Nephron (organoid): ENCODE measurements at regions not wholly inside any gene's neighbourhood (a gene's known extent, or its start where the extent isn't known, plus 50 kb on each side); places are given as distances from the start of the nearest gene placed in this dataset.

ENCODE experiments used
- H3K27ac Mint-ChIP-seq, 3 experiments: 2 replicates each; pipeline ENCODE4 v1.8.0; 2020; ENCODE audit warnings: mixed read lengths in 3 of 3, mild to moderate bottlenecking in 2 of 3, moderate library complexity in 1 of 3
- H3K27me3 Mint-ChIP-seq: 2 replicates; pipeline ENCODE4 v1.8.0; 2021; ENCODE audit warnings: low read depth, mild to moderate bottlenecking, moderate library complexity, mixed read lengths
- H3K36me3 Mint-ChIP-seq: 2 replicates; pipeline ENCODE4 v1.8.0; 2020; ENCODE audit warnings: low read depth, mixed read lengths
- H3K4me1 Mint-ChIP-seq: 2 replicates; pipeline ENCODE4 v1.8.0; 2020; ENCODE audit warnings: mixed read lengths
- H3K4me3 Mint-ChIP-seq, 3 experiments: 2 replicates each; pipeline ENCODE4 v1.8.0; 2020; ENCODE audit warnings: mild to moderate bottlenecking in 3 of 3, mixed read lengths in 3 of 3, moderate library complexity in 2 of 3
- H3K9me3 Mint-ChIP-seq: 2 replicates; pipeline ENCODE4 v1.8.0; 2020; ENCODE audit warnings: mixed read lengths
- TF ChIP-seq, protein P1 (sequence below), 3 experiments: fragments of 200-600 bp; sonication (generic); IDR thresholded peaks; one replicate each; pipeline ENCODE4 v1.5.0; 2021; ENCODE audit warnings: antibody characterized with exemption in 3 of 3; ENCODE audit not compliant: unreplicated experiment in 3 of 3

DNA sequence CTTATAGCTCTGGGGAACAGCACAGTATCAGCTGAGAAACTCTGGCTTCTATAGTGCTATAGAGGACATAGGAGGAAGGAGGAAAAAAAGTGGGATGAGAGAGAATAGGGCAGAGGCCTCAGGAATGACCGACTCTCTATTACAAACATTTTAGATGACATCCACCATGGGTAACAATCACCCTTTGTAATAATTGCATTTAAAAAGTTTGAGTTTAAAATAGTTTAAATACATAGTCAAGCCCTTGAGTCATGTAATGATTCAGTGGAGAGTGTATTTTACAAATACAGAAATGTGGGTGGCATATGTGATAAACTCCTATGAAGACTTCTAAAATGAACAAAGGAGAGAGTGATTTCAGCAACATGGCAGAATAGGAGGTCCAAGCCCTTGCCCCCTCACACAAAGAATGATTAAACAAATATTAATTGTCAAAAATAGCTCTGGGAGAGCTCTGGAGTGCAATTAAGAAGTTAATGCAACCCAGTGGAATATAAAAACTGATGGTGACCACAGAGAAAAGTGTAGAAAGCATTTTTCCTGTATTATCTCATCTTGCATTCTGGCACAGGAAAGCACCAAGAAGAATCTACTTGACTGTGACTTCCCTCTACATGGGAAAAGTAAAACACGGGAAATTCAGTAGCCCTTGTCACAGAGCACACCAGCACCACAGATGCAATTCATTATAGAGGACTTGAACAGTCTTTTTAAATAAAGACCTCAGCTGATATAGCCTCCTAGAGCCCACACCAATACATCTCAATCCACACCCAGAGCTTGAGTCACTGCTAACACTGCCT is 569.0 kb upstream of the SORCS1 start:
- H3K27ac Mint-ChIP-seq: no peak overlapping the region
- H3K4me1 Mint-ChIP-seq: peaks cover 4% of the 10 kb centered on the region
- H3K27me3 Mint-ChIP-seq: peaks cover 4% of the 10 kb centered on the region
- TF ChIP-seq, protein P1, sequence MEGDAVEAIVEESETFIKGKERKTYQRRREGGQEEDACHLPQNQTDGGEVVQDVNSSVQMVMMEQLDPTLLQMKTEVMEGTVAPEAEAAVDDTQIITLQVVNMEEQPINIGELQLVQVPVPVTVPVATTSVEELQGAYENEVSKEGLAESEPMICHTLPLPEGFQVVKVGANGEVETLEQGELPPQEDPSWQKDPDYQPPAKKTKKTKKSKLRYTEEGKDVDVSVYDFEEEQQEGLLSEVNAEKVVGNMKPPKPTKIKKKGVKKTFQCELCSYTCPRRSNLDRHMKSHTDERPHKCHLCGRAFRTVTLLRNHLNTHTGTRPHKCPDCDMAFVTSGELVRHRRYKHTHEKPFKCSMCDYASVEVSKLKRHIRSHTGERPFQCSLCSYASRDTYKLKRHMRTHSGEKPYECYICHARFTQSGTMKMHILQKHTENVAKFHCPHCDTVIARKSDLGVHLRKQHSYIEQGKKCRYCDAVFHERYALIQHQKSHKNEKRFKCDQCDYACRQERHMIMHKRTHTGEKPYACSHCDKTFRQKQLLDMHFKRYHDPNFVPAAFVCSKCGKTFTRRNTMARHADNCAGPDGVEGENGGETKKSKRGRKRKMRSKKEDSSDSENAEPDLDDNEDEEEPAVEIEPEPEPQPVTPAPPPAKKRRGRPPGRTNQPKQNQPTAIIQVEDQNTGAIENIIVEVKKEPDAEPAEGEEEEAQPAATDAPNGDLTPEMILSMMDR (IDR thresholded peaks at IDR 0.05; ENCODE audit: unreplicated experiment in 3 of 3): no peak
- no peak overlapping the region for H3K4me3 Mint-ChIP-seq
- peaks cover 20% of the 10 kb centered on the region for H3K9me3 Mint-ChIP-seq
- H3K36me3 Mint-ChIP-seq: peaks cover 3% of the 10 kb centered on the region

DNA sequence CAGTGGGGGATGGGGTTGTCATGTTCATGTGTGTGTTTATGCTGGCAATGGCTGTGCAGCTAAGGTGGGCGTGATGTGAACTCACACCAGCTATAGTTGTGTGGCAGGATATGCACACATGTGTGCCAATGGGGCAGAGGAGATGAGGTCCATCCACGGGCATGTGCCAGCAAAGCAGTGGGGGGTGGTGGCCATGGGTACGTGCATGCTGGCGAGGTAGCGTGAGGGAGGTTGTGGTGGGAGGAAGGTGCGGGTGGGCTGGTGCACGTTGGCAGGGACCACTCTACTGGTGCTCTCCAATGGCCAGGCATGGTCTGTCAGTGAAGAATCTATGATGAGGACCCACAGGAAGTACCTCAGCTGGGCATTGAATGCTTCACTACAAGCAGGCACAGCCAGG is 567.5 kb upstream of the SORCS1 start:
- Mint-ChIP-seq H3K4me3 (no peak overlapping the region), H3K4me1 (peaks cover 11% of the 10 kb centered on the region), H3K9me3 (peaks cover 20% of the 10 kb centered on the region), H3K27ac (no peak overlapping the region), H3K36me3 (peaks cover 3% of the 10 kb centered on the region), H3K27me3 (peaks cover 4% of the 10 kb centered on the region)
- TF ChIP-seq, protein P1 (IDR thresholded peaks at IDR 0.05; ENCODE audit: unreplicated experiment in 3 of 3): no peak

DNA sequence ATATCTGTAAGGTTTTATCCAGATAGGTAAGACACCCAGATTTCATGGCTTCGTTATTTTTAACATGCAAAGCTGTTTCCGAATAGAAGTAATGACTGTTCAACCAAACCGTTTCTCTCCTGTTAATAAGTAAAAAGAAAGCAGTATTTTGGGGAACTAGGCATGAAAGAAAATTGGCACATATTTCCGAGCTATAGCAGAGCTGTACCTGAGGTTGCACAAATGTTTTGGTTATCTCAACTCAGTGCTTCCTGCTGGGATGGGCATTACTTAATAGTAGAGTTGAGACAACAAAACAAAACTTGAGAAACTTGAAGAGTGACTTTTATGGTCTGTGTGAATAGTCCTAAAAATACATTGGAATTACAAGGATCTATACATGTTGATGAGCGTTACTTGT is 564.3 kb upstream of the SORCS1 start:
- H3K27me3 Mint-ChIP-seq: peaks cover 4% of the 10 kb centered on the region
- TF ChIP-seq, protein P1 (IDR thresholded peaks at IDR 0.05; ENCODE audit: unreplicated experiment in 3 of 3): no peak
- peak overlapping the region; percentile 71 to 84 (median 77) for H3K27ac Mint-ChIP-seq
- peaks cover 8% of the 10 kb centered on the region for H3K9me3 Mint-ChIP-seq
- H3K36me3 Mint-ChIP-seq: no peaks in the 10 kb centered on the region
- H3K4me3 Mint-ChIP-seq: no peak overlapping the region
- peaks cover 13% of the 10 kb centered on the region for H3K4me1 Mint-ChIP-seq

DNA sequence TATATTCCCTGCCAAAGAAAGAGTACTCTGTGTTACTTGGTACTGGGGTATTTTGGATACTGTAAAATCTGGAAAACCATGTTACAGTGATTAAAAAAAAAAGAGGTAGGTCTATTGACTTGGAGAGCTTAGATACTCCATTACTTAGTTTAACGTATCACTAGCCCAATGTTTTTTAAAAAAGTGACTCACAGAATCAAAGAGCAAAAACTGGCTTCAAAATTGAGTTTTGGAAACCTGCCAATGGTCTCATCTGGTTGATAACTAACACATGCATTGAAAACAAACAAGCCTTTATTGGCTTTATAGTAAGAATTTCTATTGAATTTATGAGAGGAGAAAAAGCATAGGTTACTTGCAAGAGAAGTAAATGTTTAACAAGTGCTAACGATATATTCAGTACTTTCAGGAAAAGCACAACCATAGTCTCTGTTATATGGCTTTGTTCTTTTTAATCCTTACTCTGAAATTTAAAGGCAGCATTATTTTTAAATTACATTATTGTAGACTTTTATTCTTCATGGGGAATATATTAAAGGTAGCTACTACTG is 563.3 kb upstream of the SORCS1 start:
- peaks cover 6% of the 10 kb centered on the region for H3K9me3 Mint-ChIP-seq
- H3K4me1 Mint-ChIP-seq: peaks cover 13% of the 10 kb centered on the region
- H3K27me3 Mint-ChIP-seq: peaks cover 4% of the 10 kb centered on the region
- H3K4me3 Mint-ChIP-seq: no peak overlapping the region
- peak overlapping the region; percentile 46 to 65 (median 55) for H3K27ac Mint-ChIP-seq
- TF ChIP-seq, protein P1 (IDR thresholded peaks at IDR 0.05; ENCODE audit: unreplicated experiment in 3 of 3): no peak
- no peaks in the 10 kb centered on the region for H3K36me3 Mint-ChIP-seq

DNA sequence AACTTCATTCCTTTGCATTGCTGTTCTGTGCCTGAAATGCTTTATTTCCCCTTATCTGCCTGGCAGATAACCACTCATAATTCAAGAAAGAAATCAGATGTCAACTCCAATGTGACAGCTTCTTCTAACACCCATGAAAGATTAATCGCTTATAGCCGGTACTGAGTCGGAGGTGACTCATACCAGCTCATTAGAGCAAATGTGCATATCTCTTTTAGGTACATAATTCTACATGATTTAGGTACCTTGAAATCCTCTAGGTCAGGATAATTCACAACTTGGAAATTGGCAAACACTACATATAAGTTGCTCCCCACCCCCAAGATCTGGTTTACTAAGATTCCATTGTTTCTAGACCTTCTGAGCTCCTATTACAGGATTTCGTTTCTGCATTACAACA is 554.4 kb upstream of the SORCS1 start:
- Mint-ChIP-seq H3K4me1 (no peaks in the 10 kb centered on the region), H3K36me3 (no peaks in the 10 kb centered on the region), H3K27me3 (peaks cover 4% of the 10 kb centered on the region), H3K9me3 (peaks cover 2% of the 10 kb centered on the region), H3K4me3 (no peak overlapping the region), H3K27ac (no peak overlapping the region)
- TF ChIP-seq, protein P1 (IDR thresholded peaks at IDR 0.05; ENCODE audit: unreplicated experiment in 3 of 3): no peak

DNA sequence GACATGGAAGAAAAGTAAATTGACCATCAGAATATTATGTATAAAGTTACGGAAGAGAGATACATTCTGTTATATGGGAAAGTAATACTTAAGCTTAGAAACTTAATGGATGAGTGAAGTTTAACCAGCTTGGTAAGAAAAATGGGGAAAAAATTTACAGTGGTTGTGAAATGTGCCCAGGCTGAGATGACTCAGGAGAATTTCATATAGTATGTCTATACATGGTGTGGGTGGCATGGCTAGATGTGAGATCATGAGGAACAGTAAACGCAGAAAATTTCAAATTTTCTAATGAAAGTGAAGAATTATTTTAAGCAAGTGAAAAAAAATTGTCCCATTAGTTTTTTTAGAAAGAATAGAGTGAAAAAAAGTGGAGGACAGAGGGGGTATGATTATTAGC is 552.5 kb upstream of the SORCS1 start:
- TF ChIP-seq, protein P1 (IDR thresholded peaks at IDR 0.05; ENCODE audit: unreplicated experiment in 3 of 3): no peak
- Mint-ChIP-seq H3K9me3 (no peaks in the 10 kb centered on the region), H3K27me3 (peaks cover 4% of the 10 kb centered on the region), H3K4me1 (no peaks in the 10 kb centered on the region), H3K27ac (no peak overlapping the region), H3K4me3 (no peak overlapping the region), H3K36me3 (no peaks in the 10 kb centered on the region)
